GM23248 (cell line): ENCODE measurements at regions not wholly inside any gene's neighbourhood (a gene's known extent, or its start where the extent isn't known, plus 50 kb on each side); places are given as distances from the start of the nearest gene placed in this dataset.

ENCODE experiments used
- EZH2 ChIP-seq: fragments of 200-600 bp; sonication (generic); IDR thresholded peaks from 2 replicates; pipeline ENCODE4 v1.6.1; 2018; ENCODE audit warnings: antibody characterized with exemption, mild to moderate bottlenecking; ENCODE audit not compliant: insufficient read depth, poor library complexity, severe bottlenecking
- EZH2phosphoT487 ChIP-seq: fragments of 200-600 bp; sonication (generic); IDR thresholded peaks from 2 replicates; pipeline ENCODE4 v1.6.1; 2018; ENCODE audit warnings: antibody characterized with exemption, moderate library complexity, mild to moderate bottlenecking, low read depth; ENCODE audit not compliant: insufficient read depth

GRCh38 chr1:60280819-60281218, 207.2 kb upstream of the C1orf87 start:
- TF ChIP-seq EZH2phosphoT487 = no peak
- TF ChIP-seq EZH2 = no peak
